GM20000 (cell line): ENCODE measurements at regions not wholly inside any gene's neighbourhood (a gene's known extent, or its start where the extent isn't known, plus 50 kb on each side); places are given as distances from the start of the nearest gene placed in this dataset.

ENCODE experiments used
- DNase-seq: peaks from one replicate; pipeline ENCODE4 v3.0.0; 2012; ENCODE audit warnings: low spot score
- CTCF ChIP-seq: IDR thresholded peaks from 2 replicates; pipeline ENCODE4 v1.5.1; 2012; ENCODE audit warnings: mild to moderate bottlenecking, control low read depth; ENCODE audit errors: extremely low read depth, missing control alignments

DNA sequence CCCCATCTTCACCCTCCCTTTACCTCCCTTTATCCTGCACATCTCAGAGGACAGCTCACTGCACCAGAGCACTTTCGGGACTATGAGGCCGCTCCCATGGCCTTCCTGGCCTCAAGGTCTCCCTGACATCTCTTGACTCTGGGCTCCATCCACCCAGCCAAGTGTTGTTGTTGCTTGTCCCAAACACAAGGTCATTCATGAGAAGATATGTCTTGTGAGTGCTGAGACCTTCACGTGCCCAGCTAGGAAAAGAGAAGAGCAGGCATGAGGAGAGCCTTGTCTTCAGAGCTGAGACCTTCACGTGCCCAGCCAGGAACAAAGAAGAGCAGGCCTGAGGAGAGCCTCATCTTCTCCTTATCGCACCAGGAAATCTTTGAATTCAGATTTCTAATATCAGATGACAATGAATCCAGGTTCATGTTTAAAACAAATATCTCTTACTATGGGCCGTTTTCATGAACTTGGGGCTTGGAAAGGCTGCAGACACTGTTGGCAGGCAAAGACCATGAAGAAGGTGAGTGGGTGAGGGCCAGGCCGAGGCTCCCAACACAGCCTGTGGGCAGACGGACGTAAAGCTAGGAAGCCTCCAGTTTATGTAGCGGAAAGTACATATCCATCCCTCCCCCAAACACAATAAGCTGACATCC, 256.1 kb downstream of the NDUFA10 start:
- DNase-seq = no peak
- TF ChIP-seq CTCF = no peak

GRCh38 chr2:239768031-239768790, 256.9 kb downstream of the NDUFA10 start:
- no peak for TF ChIP-seq CTCF
- no peak for DNase-seq

GRCh38 chr2:239767021-239767905, 257.9 kb downstream of the NDUFA10 start:
- DNase-seq = no peak
- no peak for TF ChIP-seq CTCF

GRCh38 chr2:239765911-239766310, 259.2 kb downstream of the NDUFA10 start:
- DNase-seq = no peak
- no peak for TF ChIP-seq CTCF

DNA sequence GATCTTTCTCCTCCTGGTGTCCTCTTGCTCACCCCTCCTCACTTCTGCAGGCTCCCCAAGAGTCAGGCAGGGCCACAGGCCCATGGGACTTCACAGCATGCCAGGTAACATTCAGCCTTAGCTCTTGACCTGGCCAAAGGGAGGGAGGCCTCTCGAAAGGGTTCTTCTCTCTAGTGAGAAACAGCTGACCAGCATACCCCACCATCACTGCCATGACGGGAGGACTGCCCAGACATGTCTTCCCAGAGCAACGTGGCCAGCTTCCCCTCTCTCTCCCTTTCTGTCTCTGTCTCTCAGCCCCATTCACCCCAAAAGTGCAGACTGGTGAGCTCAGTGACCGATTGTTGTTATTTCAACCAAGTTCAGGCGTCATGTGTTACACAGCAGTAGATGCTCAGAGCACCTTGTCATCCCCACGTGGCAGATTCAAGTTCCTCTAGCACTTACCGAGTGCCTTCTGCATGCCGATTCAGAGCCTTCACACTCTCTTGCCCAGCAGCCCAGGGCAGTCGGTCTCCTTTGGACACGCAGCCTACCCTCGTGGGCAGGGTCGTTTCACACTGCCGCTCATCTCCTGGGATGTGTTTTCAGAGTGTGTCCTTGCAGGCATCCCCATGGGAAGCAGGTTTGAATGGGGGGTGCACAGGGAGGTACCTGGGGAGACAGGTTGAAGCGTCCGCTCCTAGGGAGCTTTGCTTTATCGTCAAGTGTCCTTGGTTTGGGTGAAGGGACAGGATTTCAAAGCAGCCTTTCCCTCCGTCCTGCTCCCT, 259.9 kb downstream of the NDUFA10 start:
- TF ChIP-seq CTCF = no peak
- no peak for DNase-seq

GRCh38 chr2:239763433-239764097, 261.6 kb downstream of the NDUFA10 start:
- no peak for TF ChIP-seq CTCF
- no peak for DNase-seq
